ENCODE measurements at regions not wholly inside any gene's neighbourhood (a gene's known extent, or its start where the extent isn't known, plus 50 kb on each side); places are given as distances from the start of the nearest gene placed in this dataset.

- no peak for TF ChIP-seq CTCF (IDR thresholded peaks at IDR 0.05)
- Histone ChIP-seq H3K36me3 (no peaks in the 10 kb centered on the region), H3K27me3 (no peaks in the 10 kb centered on the region), H3K4me1 (peaks cover 0 to 8% of the 10 kb centered on the region in 2 donors), H3K4me3 (no peak overlapping the region), H3K9me3 (no peaks in the 10 kb centered on the region), H3K27ac (no peak overlapping the region)
- no peak for DNase-seq (ENCODE audit: low spot score)
These were observed 604.1 kb upstream of the JAG1 start for GRCh38 chr20:11277858-11278257.

- DNase-seq (ENCODE audit: low spot score) = no peak
- no peak for TF ChIP-seq CTCF (IDR thresholded peaks at IDR 0.05)
- Histone ChIP-seq H3K36me3 (no peaks in the 10 kb centered on the region), H3K4me1 (peaks cover 0 to 8% of the 10 kb centered on the region in 2 donors), H3K9me3 (no peaks in the 10 kb centered on the region), H3K27ac (no peak overlapping the region), H3K27me3 (no peaks in the 10 kb centered on the region), H3K4me3 (no peak overlapping the region)
These were observed 604.7 kb upstream of the JAG1 start for GRCh38 chr20:11278461-11278860.

DNA sequence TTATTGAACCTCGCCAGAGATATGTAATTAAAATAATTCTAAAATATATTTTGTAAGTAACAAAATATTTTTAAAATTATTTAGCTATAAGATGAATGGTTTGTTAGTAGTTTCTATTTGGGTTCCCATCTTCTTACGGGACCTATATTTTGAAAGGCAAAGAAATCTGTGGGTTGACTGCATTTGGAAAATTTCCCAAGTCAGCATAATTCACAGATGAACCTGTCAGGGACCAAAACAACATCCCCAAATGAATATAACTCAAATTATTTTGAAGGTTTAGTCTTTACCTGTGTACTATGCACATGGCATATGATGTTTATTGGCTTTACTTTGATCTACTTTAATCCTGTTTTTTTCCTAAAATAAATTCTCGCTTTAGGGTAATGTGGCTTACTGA lies 607.4 kb upstream of the JAG1 start:
- no peaks in the 10 kb centered on the region for H3K36me3 ChIP-seq
- H3K27ac ChIP-seq = no peak overlapping the region
- no peaks in the 10 kb centered on the region for H3K9me3 ChIP-seq
- H3K4me1 ChIP-seq = no peaks in the 10 kb centered on the region
- no peak for DNase-seq (ENCODE audit: low spot score)
- no peak for TF ChIP-seq CTCF (IDR thresholded peaks at IDR 0.05)
- no peaks in the 10 kb centered on the region for H3K27me3 ChIP-seq
- H3K4me3 ChIP-seq = no peak overlapping the region

GRCh38 chr20:11281768-11282167 lies 608.0 kb upstream of the JAG1 start:
- no peak for DNase-seq (ENCODE audit: low spot score)
- Histone ChIP-seq H3K36me3 (no peaks in the 10 kb centered on the region), H3K9me3 (no peaks in the 10 kb centered on the region), H3K27me3 (no peaks in the 10 kb centered on the region), H3K4me1 (no peaks in the 10 kb centered on the region), H3K27ac (no peak overlapping the region), H3K4me3 (no peak overlapping the region)
- TF ChIP-seq CTCF (IDR thresholded peaks at IDR 0.05) = no peak

- H3K4me3 ChIP-seq = no peak overlapping the region
- no peak for TF ChIP-seq CTCF (IDR thresholded peaks at IDR 0.05)
- no peak for DNase-seq (ENCODE audit: low spot score)
- H3K27ac ChIP-seq = no peak overlapping the region
- no peaks in the 10 kb centered on the region for H3K4me1 ChIP-seq
- H3K36me3 ChIP-seq = no peaks in the 10 kb centered on the region
- no peaks in the 10 kb centered on the region for H3K9me3 ChIP-seq
- no peaks in the 10 kb centered on the region for H3K27me3 ChIP-seq
These were observed 613.3 kb upstream of the JAG1 start for GRCh38 chr20:11287126-11287525.

DNA sequence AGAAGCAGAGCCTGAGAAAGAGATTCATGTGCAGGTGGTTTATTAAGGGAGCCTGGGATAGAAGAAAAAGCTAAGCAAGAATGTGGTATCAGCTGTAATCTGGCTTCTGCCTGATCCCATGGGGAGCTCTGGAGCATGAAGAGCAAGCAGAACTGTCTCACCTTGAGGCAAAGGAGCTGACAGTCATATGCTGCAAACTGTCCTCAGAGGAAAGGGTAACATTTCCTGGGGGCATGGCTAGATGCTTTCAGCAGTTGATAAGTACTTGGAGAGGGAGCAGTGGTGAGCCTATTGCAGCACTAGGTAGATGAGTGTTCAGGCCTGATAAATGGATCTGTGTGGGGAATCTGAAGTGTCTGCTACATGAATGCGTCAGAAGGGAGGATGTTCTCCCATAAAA lies 621.5 kb upstream of the BTBD3 start:
- Histone ChIP-seq H3K4me1 (no peaks in the 10 kb centered on the region), H3K9me3 (no peaks in the 10 kb centered on the region), H3K27me3 (no peaks in the 10 kb centered on the region), H3K4me3 (no peak overlapping the region), H3K36me3 (no peaks in the 10 kb centered on the region), H3K27ac (no peak overlapping the region)
- no peak for TF ChIP-seq CTCF (IDR thresholded peaks at IDR 0.05)
- DNase-seq (ENCODE audit: low spot score) = no peak

All from right atrium auricular region (tissue), 2 donors.